Upper lobe of left lung (tissue), 4 donors: ENCODE measurements at regions not wholly inside any gene's neighbourhood (a gene's known extent, or its start where the extent isn't known, plus 50 kb on each side); places are given as distances from the start of the nearest gene placed in this dataset.

Source experiments
- CTCF ChIP-seq, 6 experiments: fragments of 450-650 bp in 4 of 6; fragments of 200-600 bp in 2 of 6; sonication (generic) in 2 of 6; IDR thresholded peaks; one replicate each; pipeline ENCODE4 v1.5.1; 2016 to 2019; ENCODE audit warnings: antibody characterized with exemption in 6 of 6
- EP300 ChIP-seq, 4 donors: sonication (generic); formaldehyde crosslinking; IDR thresholded peaks; one replicate each; pipeline ENCODE4 v1.5.1; 2017; ENCODE audit warnings: antibody characterized with exemption in 4 of 4, control low read depth in 2 of 4
- POLR2A ChIP-seq, 4 donors: fragments of 450-650 bp; IDR thresholded peaks; one replicate each; pipeline ENCODE4 v1.5.1; 2016 to 2017; ENCODE audit warnings: antibody characterized with exemption in 4 of 4, mild to moderate bottlenecking in 2 of 4
- POLR2AphosphoS5 ChIP-seq, 2 donors: sonication (generic); formaldehyde crosslinking; IDR thresholded peaks; one replicate each; pipeline ENCODE4 v1.5.1; 2017; ENCODE audit warnings: antibody characterized with exemption in 2 of 2

GRCh38 chr10:9743639-9744038 lies 1274.0 kb upstream of the CELF2 start:
- TF ChIP-seq POLR2A (IDR thresholded peaks at IDR 0.05) (no peak), CTCF (IDR thresholded peaks at IDR 0.05) (no peak), EP300 (IDR thresholded peaks at IDR 0.05) (no peak), POLR2AphosphoS5 (IDR thresholded peaks at IDR 0.05) (no peak)
